OCI-LY3 (cell line): ENCODE measurements at regions not wholly inside any gene's neighbourhood (a gene's known extent, or its start where the extent isn't known, plus 50 kb on each side); places are given as distances from the start of the nearest gene placed in this dataset.

Source experiments
- EZH2phosphoT487 ChIP-seq: fragments of 200-600 bp; shearing (Covaris generic); IDR thresholded peaks from 2 replicates; pipeline ENCODE4 v1.6.1; 2018; ENCODE audit warnings: antibody characterized with exemption, mixed run types, low read depth
- TF ChIP-seq, protein P1 (sequence below): fragments of 200-600, 300-600 bp; sonication (generic); IDR thresholded peaks from 2 replicates; pipeline ENCODE4 v1.5.1; 2014; ENCODE audit warnings: antibody characterized with exemption, low read length, low read depth

DNA sequence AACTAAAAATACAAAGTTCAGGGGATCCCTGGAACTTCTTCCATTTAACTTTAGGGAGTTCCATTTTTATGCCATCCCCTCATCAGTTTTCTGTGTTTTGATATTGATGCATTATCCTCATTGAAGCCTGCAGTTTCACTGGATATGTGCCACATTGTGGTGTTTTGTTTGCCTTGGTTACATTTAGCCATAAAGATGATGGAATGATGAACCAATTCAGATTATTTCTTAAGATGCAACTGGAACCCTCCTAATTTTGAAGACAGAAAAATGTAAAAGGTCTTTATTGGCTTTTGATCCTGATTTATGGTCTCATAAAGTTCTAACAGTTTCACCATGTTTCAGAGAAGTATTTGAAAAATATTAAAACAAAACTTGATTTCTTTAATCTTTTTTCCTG, 314.2 kb upstream of the KLF6 start:
- TF ChIP-seq, protein P1, sequence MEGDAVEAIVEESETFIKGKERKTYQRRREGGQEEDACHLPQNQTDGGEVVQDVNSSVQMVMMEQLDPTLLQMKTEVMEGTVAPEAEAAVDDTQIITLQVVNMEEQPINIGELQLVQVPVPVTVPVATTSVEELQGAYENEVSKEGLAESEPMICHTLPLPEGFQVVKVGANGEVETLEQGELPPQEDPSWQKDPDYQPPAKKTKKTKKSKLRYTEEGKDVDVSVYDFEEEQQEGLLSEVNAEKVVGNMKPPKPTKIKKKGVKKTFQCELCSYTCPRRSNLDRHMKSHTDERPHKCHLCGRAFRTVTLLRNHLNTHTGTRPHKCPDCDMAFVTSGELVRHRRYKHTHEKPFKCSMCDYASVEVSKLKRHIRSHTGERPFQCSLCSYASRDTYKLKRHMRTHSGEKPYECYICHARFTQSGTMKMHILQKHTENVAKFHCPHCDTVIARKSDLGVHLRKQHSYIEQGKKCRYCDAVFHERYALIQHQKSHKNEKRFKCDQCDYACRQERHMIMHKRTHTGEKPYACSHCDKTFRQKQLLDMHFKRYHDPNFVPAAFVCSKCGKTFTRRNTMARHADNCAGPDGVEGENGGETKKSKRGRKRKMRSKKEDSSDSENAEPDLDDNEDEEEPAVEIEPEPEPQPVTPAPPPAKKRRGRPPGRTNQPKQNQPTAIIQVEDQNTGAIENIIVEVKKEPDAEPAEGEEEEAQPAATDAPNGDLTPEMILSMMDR, result no peak
- TF ChIP-seq EZH2phosphoT487, result no peak
